ENCODE measurements at regions not wholly inside any gene's neighbourhood (a gene's known extent, or its start where the extent isn't known, plus 50 kb on each side); places are given as distances from the start of the nearest gene placed in this dataset.

GRCh38 chrX:8027827-8028226, 100.6 kb upstream of the PNPLA4 start:
- H3K27ac ChIP-seq (replicated peaks), result no peak overlapping the region
- DNase-seq (ENCODE audit: low read depth in 1 of 2, low spot score in 1 of 2), result no peak
- no peak overlapping the region for H3K4me3 ChIP-seq (replicated peaks; ENCODE audit: insufficient read depth, low read length)
- H3K27me3 ChIP-seq (ENCODE audit: insufficient read depth, poor library complexity, severe bottlenecking), result no peaks in the 10 kb centered on the region
- TF ChIP-seq REST (IDR thresholded peaks at IDR 0.05; ENCODE audit: insufficient replicate concordance, low read depth), result no peak
- no peak for TF ChIP-seq POLR2AphosphoS5 (IDR thresholded peaks at IDR 0.05; ENCODE audit: low read depth)
- no peak for TF ChIP-seq GABPA (IDR thresholded peaks at IDR 0.05; ENCODE audit: low read depth)
- no peak for TF ChIP-seq SPI1 (IDR thresholded peaks at IDR 0.05; ENCODE audit: borderline replicate concordance, low read depth)
- TF ChIP-seq CTCF (IDR thresholded peaks at IDR 0.05; ENCODE audit: insufficient read depth, low read length), result no peak

- no peak for TF ChIP-seq POLR2AphosphoS5 (IDR thresholded peaks at IDR 0.05; ENCODE audit: low read depth)
- no peak for TF ChIP-seq GABPA (IDR thresholded peaks at IDR 0.05; ENCODE audit: low read depth)
- no peak for TF ChIP-seq REST (IDR thresholded peaks at IDR 0.05; ENCODE audit: insufficient replicate concordance, low read depth)
- TF ChIP-seq CTCF (IDR thresholded peaks at IDR 0.05; ENCODE audit: insufficient read depth, low read length), result no peak
- TF ChIP-seq SPI1 (IDR thresholded peaks at IDR 0.05; ENCODE audit: borderline replicate concordance, low read depth), result no peak
- no peak overlapping the region for H3K4me3 ChIP-seq (replicated peaks; ENCODE audit: insufficient read depth, low read length)
- no peak for DNase-seq (ENCODE audit: low read depth in 1 of 2, low spot score in 1 of 2)
- H3K27ac ChIP-seq (replicated peaks), result no peak overlapping the region
- no peaks in the 10 kb centered on the region for H3K27me3 ChIP-seq (ENCODE audit: insufficient read depth, poor library complexity, severe bottlenecking)
Observed at GRCh38 chrX:8025705-8026104, 98.5 kb upstream of the PNPLA4 start.

GRCh38 chrX:8018934-8019333, 91.7 kb upstream of the PNPLA4 start:
- no peaks in the 10 kb centered on the region for H3K27me3 ChIP-seq (ENCODE audit: insufficient read depth, poor library complexity, severe bottlenecking)
- TF ChIP-seq SPI1 (IDR thresholded peaks at IDR 0.05; ENCODE audit: borderline replicate concordance, low read depth) (no peak), GABPA (IDR thresholded peaks at IDR 0.05; ENCODE audit: low read depth) (no peak), CTCF (IDR thresholded peaks at IDR 0.05; ENCODE audit: insufficient read depth, low read length) (no peak), REST (IDR thresholded peaks at IDR 0.05; ENCODE audit: insufficient replicate concordance, low read depth) (no peak), POLR2AphosphoS5 (IDR thresholded peaks at IDR 0.05; ENCODE audit: low read depth) (no peak)
- no peak for DNase-seq (ENCODE audit: low read depth in 1 of 2, low spot score in 1 of 2)
- no peak overlapping the region for H3K27ac ChIP-seq (replicated peaks)
- no peak overlapping the region for H3K4me3 ChIP-seq (replicated peaks; ENCODE audit: insufficient read depth, low read length)

All from HL-60 (cell line).